WTC11 (cell line): ENCODE measurements at regions not wholly inside any gene's neighbourhood (a gene's known extent, or its start where the extent isn't known, plus 50 kb on each side); places are given as distances from the start of the nearest gene placed in this dataset.

Experiments used
- ATF3 ChIP-seq: sonication (generic); formaldehyde crosslinking; conservative IDR thresholded peaks from 2 replicates; pipeline ENCODE4 v1.8.1; 2022; ENCODE audit warnings: mild to moderate bottlenecking, missing genetic modification reagents
- CTCF ChIP-seq: fragments of 200-600 bp; IDR thresholded peaks from 2 replicates; pipeline ENCODE4 v1.8.0; 2022; ENCODE audit warnings: antibody characterized with exemption
- E2F5 ChIP-seq: sonication (generic); formaldehyde crosslinking; IDR thresholded peaks from 2 replicates; pipeline ENCODE4 v1.8.1; 2022; ENCODE audit warnings: mild to moderate bottlenecking, moderate library complexity, missing genetic modification reagents
- HMGXB4 ChIP-seq: sonication (generic); formaldehyde crosslinking; IDR thresholded peaks from 2 replicates; pipeline ENCODE4 v1.8.1; 2023; ENCODE audit warnings: mild to moderate bottlenecking, moderate library complexity, missing genetic modification reagents
- TCF7 ChIP-seq: sonication (generic); formaldehyde crosslinking; IDR thresholded peaks from 2 replicates; pipeline ENCODE4 v1.8.0; 2022; ENCODE audit warnings: mild to moderate bottlenecking, low read depth, missing genetic modification reagents, moderate library complexity

- TF ChIP-seq CTCF (no peak), E2F5 (CRISPR knock-in tag) (no peak), HMGXB4 (CRISPR knock-in tag) (no peak), TCF7 (no peak), ATF3 (CRISPR knock-in tag) (no peak)
These were observed 86.6 kb upstream of the ACTRT2 start for GRCh38 chr1:2934642-2935081.
